NCI-H345 (cell line): ENCODE measurements at regions not wholly inside any gene's neighbourhood (a gene's known extent, or its start where the extent isn't known, plus 50 kb on each side); places are given as distances from the start of the nearest gene placed in this dataset.

Source experiments
- DNase-seq: peaks from one replicate; lab custom pipeline; 2025; lab: John Stamatoyannopoulos, UW

DNA sequence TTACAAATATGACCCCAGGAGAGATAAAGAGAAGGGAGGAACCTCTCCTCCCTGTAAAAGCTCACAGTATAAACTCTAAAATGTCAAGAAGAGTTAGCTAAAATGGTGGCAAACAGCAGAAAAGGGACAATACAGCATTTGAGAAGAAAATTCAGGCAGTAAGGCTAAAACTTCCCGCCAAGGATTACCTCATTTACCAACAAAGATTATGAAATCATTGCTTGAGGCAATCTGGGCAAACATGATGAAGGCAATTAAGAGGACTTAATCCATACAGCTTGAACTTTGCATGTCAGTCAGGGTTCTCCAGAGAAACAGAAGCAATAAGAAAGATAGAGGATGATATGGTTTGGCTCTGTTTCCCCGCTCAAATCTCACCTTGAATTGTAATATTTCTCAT, 81.4 kb downstream of the CMPK2 start:
- no peak for DNase-seq

DNA sequence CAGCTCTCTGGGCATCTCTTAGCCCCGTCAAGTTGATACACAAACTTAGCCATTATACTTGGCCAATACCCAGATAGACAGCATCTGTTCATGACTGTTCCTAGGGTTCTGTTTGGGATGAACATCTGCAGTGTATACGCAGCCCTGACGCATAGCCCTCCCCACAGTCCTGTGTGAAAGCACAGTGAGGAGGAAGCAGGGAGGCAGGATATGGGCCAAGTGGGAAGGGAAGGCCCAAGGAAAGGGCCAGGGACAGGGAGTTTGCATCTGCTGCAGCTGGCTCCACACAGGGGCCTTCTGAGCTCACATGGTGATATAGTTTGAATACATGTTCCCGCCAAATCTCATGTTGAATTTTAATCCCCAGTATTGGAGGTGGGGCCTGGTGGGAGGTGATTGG, 80.2 kb downstream of the CMPK2 start:
- DNase-seq = no peak

DNA sequence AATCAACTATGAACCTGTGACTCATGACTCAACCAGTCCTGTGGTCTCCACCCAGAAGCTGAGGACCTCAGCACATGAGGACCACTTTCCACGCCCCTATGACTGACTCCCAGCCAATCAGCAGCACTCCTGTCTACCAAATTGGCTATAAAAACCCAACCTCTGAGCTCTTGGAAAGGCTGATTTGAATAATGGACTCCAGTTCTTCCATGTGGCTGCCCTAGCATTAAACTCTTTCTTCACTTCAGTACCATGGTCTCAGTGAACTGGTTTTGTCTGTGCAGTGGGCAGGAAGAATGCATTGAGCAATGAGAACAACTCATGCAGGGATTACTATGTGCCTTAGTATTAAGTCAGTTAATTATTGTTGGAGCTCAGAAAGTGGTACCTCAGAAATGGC, 78.3 kb downstream of the CMPK2 start:
- no peak for DNase-seq

DNA sequence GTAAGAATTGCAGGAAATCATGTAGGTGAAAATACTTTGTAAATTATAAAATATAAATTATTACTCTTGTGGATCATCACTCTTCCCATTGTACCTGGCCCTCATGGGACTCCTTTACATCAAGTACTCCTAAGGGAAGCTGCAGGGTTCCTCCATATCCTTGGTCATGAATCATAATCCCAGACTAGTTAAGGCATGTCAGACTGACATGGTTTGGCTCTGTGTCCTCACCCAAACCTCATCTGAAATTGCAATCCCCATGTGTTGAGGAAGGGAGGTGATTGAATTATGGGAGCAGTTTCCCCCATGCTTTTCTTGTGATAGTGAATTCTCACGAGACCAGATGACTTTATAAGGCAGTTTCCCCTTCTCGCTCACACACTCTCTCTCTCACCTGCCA, 77.1 kb downstream of the CMPK2 start:
- DNase-seq = no peak

DNA sequence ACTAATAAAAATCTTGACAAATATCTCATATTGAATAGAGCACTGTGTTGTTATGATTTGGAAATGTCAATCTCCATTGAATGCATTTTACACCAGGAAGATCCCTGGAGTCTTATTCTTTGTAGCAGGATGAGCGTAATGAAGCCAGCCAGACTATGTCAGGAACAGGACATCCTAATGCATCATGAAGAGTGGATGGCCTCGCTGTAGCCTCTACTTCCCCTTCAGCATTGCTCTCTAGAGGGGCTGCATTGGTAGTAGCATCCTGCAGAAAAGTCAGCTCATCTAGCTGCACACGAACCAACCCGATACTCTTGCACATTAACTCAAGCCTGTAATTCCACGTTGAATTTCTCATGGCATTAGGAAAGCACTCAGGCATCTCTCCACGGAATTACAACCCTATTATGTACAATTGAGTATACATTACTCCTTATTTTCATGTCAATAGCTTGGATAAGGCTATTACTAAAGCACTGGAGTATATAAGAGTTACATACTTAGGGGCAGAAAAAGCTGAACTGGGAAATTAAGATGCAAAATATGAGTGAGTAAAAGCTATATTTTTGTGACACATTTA, 76.1 kb downstream of the CMPK2 start:
- no peak for DNase-seq

DNA sequence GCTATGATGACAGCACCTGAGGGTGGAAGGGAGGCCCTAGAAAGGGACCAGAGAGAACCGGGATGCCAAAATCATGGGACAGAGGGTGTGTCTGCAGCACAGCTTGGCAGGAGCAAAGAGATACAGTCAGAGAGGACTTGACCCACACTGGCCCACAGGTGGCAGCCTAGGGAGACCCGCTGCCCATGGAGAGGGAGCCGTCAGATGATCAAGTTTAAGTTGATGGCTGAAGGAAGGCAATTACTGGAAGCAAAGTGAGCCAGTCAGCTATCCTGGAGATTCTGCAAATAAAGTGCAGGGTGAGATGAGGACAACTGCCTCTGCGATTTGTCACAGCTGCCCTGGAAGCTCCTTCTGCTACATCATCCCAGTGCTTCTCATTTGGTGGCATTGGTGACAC, 74.0 kb downstream of the CMPK2 start:
- no peak for DNase-seq

DNA sequence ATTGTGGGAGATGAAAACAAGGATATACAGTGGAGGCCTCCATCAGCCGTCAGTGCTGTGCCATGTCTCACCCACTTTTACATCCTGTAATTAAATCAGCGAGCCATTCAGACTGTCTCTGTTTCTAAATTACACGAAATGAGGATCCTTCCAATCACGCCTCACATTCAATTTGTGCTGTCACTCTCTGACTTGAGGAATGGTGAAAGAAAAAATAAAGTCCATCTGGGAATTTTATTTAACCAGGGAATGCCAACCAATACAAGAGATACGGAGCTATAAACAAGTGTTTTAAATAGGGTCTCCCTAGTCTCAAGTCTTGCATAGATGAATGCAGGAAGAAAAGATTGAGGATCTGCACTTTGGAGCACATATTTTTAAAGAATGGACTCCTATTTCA, 72.8 kb downstream of the CMPK2 start:
- DNase-seq = no peak

DNA sequence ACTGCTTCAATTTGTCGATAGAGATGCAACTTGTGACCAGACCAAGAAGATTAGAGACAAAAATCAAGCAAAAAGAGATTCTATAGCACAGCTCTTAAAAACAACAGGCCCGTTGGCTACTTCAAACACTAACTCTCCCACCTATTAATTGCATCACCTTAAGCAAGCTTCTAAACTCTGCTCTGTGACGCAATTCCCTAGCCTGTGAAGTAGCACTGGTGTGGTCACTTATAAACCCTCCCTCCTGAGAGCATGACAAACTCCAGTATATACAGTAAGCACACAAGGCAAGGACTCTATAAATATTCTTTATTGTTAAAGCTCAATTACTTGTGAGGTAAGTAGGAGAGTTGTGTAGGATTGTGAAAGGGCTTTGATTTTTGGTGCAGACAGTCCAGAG, 72.3 kb downstream of the CMPK2 start:
- DNase-seq = no peak

DNA sequence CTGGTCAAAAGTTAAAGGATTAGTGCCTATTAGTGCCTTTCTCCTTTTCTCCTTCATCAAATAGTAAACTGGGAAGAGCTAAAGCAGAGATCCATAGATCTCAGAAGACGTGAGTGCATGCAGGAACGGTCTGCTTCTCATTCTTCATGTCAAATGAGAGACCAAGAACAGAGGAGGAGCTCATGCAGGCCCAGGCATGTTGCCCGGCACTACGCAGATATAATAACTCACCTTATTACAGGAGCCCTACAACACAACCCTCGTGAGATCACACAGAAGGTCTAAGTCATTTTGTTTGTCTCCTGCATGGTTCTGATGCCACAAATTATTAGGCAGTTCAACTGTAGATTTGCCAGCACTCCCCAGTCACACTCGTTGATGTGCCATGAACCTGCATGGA, 71.8 kb downstream of the CMPK2 start:
- DNase-seq = no peak

DNA sequence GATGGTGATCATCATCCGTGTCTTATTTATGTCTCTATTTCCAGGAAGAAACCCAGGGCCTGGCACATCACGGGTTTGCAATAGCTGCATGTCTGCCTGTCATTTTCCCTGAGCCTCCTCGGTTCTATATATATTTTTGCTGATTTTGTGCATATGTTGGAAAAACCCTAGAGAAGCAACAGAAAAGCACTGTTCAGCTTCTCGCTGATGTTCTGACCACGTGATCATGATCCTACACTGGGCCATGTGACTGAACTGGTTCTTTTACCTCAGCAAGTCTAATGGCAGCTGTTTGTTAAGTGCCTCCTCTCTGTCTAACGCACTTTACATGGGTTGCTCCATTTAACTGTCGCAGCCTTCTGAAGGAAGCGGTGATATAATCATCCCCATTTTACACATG, 71.3 kb downstream of the CMPK2 start:
- no peak for DNase-seq
